HG03460 (cell line): ENCODE measurements at regions not wholly inside any gene's neighbourhood (a gene's known extent, or its start where the extent isn't known, plus 50 kb on each side); places are given as distances from the start of the nearest gene placed in this dataset.

ENCODE experiments used
- ATAC-seq: cut with Tn5 transposase; IDR thresholded peaks from one replicate; pipeline ENCODE4 v1.9.1; 2021; ENCODE audit not compliant: unreplicated experiment

DNA sequence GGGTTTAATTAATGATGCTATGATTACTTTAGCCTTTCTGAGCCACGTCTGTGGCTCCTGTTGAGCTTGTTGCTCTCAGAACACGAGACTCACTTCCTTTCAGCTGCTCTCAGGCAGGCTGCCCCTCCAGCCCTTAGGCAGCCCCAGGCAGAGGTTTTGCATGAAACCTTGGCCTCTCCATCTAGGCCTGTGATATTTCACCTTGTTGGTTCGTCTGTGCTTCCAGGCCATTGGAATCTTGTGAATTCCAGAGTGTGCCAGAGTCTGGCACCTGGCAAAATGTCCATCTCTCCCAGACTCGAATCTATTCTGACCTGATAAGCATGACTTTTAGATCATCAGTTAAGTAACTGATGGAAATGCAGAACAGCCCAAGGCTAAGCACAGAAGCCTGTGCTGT, 254.1 kb downstream of the LOXHD1 start:
- ATAC-seq: no peak

DNA sequence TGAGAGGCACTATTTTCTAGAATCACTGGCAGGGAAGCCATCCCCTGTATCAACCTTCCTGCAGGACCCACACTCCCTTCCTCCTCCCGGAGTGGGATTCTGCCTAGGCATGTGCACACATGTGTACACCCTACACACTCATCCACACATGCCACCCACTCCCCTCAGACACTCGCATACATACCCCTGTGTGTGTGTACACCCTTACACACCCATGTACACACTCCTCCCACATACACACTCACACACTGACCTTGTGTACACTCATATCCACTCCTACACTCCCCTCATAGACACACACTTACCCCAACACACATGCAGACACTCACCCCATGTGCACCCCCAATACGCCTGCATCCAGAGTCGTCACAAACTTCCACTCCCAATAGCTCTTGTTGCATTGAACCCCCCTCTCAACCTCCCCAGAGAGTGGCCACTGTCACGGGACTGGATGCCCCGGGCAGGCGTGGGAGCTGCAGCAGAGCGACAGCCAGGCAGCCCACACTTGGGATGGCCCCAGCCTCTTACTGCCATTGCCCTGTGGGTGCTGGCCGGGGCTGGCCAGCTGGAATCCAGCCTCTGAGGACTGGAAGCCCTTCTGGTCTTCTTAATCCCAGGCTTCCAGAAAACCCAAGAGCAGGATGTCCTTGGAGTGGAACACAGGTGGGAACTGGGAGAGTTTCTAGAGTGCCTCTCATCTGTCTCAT, 251.0 kb downstream of the LOXHD1 start:
- ATAC-seq: no peak

DNA sequence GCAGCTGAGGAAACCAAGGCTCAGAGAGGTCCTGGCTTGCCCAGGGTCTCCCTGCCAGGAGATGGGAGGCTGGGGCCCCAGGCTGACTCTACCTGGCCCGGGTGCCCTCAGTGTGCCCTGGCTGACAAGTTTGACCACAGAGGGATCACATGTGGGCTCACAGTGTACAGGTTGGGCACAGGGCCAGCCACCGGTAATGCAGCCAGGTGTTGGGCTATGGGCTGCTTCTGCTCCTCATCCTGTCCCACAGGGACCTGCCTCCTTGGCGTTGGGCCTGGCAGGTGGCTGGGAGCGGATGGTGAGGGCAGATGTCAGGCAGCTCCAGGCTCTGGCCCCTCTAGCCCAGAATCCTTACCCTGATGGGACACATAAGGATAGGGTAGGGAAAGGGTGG, 250.5 kb downstream of the LOXHD1 start:
- no peak for ATAC-seq

- no peak for ATAC-seq
These were observed 249.4 kb downstream of the LOXHD1 start for GRCh38 chr18:46407486-46408166.

DNA sequence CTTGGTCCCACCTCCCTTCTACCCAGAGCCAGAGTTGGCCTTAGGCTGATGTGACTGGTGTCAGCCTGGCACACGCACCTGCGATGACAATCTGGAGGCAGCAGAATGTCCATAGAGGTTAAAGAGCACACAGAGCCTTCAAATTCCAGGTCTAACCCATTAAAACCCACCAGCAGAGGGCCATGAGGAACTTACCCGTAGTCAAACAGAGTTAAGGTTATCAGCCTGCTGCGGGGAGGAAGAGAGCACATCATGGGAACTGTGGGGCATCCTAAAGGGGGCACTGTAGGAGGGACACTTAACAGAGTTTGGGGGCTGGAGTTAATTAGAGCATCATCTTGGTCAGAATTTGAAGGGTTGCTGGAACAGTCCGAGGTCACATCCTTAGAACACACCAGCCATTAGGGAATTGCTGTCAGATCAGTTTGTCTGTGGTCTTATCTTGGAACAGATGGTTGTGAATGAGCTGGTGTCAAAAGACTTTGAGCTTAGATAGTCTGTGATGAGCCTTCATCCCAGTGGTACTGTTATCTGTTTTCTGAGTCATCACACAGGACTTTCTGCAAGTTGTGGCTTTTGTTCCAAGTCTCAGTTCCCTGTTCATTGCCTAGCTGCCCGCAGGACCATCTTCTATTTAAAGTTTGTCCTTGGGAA, 248.6 kb downstream of the LOXHD1 start:
- ATAC-seq: no peak

DNA sequence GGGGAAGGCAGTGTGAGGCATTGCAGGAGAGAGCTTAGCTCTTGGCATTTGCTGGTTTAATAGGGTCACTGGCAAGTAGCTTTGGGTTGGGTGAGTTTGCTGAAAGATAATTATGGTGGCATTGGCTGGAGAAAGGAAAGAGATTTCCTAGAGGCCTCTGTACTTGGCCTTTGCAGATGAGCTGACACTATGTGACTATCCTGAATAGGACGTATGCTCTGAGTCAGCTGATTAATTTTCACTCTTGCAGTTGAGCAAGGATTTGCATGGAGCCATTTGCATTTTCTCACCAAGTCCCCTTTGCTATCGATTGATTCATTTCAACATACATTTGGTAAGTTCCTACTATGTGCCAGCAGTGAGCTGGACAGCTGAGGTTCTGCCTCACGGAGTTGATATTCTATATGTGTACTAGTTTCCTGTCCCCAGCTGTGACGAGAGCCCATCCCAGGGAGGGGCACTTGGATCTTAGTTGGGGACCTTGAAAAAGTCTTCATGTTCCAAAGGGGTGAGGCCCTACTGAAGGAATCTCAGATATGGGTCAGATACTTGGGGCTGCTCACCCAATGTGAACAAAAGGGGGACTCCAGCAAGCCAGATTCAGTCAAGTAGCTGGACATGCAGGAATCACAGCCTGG, 245.7 kb downstream of the LOXHD1 start:
- no peak for ATAC-seq

DNA sequence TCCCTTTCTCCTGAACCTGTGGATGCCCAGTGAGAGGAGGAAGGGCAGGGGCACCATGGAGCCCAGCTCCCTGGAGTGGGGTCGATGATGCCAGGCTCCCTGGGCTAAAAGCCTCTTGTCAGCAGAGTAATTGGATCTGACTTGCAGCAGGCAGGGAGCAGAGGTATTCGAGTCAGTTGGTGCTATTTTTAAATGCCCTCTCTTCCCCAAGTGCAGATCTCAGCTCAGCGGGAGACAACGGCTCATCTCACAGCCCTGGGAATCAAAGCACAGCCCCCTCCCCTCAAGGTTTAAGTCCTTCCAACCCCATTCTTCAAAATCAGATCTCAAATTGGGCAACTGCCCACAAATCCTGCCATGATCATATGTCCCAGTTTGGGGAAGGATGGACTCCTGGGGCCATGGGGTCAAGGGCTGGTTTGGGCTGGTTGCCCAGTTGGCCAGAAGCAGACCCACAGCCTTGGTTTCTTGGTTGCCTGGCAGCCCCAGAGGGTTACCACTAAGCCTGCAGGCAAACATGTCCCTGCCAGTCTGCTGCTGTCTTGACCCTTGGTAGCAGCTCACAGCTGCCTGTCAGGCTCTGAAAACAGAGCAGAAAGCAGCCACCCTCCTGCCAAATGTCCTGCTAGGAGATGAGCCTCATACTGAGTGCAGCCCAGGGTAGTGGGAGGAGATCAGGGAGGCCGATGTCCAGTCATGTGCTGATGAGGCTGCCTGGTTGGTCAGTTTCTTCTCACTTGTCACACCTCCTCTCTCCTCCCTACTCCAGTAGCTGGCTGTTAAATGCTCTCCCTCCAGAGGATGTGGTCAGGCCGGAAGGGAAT, 244.9 kb downstream of the LOXHD1 start:
- no peak for ATAC-seq

DNA sequence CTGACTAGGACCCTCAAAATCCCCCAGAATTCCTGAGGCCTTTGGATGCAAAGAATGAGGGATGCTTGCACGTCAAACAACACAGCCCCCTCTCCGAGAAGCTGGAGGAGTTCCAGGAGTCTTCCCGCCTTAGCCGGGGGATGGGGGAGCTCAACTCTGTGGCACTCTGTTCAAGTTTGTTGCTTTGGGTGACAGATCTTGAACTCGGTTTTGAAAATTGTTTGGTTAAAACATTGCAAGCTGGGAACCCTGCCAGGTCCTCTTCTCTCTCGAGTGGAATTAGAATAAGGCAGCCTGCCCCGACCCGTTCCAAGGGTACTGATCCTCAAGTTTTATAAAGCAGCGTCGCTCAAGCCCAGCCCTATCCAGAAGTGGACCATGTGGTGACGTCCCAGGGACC, 244.1 kb downstream of the LOXHD1 start:
- no peak for ATAC-seq

DNA sequence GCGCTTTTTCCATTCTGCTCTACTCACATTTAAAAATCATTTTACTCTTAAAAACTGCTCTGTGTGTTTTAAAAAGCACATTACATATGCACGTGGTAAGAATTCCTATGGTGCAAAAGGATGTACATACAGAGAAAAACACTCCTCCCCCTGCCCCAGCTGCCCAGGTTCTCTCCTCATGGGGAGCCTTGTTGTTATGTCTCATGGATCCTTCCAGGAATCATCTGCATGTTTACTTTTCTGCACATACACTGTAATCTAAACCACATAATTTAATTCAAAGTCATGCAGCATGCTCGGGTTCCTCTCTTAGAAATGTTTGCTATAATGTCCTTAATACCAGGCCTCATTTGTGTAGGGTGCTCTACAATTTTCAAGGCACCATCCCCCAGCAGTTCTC, 243.3 kb downstream of the LOXHD1 start:
- ATAC-seq: no peak

DNA sequence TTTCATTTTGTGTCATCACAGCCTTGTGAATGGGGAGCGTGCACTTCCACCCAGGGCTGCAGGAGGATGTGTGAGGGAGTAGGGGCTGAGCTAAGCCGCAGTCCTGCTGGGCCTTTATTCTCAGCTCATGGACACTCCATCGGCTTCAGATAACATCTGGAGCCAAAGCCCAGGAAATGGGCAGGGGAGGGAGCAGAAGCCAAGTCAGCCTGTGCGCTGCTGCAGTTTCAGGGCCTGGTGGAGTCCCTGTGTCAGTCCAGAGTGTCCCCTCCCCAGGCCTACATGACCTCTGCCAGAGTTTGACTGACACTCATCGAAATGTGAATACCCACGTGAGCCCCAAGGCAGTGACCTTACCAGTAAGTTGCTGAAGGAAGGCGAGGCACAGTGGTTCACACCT, 242.2 kb downstream of the LOXHD1 start:
- ATAC-seq: no peak

DNA sequence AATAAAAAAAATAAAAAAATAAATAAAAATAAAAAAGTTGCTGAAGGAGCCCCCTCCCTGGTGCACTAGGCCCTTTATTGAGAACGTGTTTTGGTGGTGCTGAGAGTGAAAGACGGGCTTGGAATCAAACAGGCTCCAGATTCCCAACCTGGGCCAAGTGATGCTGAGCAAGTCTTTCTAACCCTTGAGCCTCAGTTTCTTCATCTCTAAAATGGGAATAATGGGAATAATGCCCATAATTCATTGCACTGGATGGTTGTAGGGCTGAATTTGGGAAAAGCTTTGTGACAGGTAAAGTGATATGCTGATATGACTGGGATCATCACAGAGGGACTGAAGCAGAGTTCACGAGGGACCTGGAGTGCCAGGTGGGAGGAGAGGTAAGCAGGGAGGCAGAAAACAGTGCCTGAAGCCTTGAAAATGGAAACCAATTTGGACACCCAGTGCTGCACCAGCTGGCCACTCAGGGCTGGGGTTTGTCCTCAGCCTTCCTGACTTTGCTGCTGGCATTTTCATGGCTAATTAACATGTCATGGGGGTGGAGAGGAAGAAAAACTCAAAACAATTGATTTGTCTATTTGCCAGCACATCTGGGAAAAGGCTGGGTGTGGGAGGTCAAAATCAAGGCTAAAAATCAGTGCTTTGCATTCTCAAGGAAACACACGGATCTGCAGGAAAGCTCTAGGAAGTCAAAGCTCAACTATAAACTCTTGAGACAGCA, 241.3 kb downstream of the LOXHD1 start:
- no peak for ATAC-seq

DNA sequence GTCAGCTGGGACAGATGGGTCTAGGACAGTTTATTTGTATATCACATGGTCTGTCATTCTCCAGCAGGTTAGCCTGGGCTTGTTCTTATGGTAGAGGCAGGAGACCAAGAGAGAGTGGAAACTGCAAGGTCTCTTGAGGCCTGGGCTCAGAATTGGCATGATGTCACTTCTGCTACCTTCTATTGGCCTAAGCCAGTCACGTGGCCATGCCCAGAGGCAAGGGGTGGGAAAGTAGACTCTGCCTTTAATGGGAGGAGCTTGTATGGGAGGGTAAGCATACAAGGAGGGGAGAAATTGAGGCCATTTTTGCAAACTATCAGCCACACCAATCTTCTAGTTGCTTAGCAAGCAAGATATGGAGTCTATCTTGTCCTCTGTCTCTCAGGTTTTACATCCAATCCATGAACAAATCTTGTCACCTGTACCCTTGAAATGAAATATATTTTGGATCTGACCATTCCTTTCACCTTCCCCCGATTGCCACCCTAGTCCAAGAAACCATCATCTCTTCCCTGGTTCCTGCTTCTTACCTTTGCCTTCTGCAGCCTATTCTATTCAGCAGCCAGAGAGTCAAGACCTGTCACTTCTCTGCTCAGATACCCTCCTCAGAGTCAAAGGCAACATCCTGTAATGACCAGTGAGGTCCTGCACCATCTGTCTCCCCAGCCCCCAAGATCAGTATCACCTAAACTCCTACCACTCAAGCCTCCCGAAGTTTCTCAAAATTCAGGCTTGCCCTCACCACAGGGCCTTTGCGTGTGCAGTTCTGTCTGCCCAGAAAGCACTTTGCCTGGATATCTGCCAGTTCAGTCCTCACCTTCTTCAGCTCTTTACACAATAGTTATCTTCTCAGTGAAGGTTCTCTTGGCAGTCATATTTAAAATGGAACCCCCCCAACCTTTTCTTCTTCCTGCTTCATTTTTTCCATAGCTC, 240.0 kb downstream of the LOXHD1 start:
- ATAC-seq: peak; percentile 44

- no peak for ATAC-seq
These were observed 238.3 kb downstream of the LOXHD1 start for GRCh38 chr18:46418663-46419260.

DNA sequence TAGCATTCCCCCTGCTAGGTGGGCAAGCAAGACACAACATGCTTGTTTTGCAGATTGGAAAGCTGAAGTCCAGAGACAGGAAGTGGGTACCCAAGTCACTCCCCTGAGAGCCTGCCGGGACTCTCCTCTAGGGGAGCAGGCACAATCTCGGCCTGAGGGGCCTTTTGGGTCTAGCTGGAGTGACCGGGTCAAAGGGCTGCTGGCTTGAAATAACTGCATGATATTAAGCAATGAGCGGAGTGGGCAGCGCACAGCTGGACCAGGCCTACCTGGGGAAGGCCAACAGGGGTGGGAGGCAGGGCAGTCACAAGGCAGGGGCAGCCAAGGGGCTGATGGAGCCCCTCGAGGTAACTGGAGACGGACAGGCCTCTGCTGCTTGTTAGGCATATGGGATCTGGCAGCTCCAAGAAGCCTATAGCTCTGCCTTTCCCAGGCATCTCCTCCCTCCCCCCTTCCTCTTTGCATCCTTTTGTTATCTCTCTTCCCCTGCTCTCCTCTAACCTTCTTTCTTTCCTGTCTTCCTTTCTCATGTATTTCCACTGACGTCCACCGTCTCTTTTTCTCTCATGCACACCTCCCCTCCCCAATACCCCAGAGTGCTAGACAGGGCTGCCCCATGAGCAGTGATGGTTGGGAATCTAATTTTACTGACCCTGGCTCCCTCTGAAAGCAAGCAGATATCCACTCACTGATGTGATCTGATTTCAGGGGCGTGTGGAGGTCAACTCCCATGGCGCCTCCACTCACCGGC, 237.5 kb downstream of the LOXHD1 start:
- no peak for ATAC-seq

- no peak for ATAC-seq
These were observed 235.0 kb downstream of the LOXHD1 start for GRCh38 chr18:46421973-46422551.

GRCh38 chr18:46422552-46423055, 234.4 kb downstream of the LOXHD1 start:
- ATAC-seq: no peak

- no peak for ATAC-seq
These were observed 233.7 kb downstream of the LOXHD1 start for GRCh38 chr18:46423226-46423805.
